HG03280 (cell line): ENCODE measurements at regions not wholly inside any gene's neighbourhood (a gene's known extent, or its start where the extent isn't known, plus 50 kb on each side); places are given as distances from the start of the nearest gene placed in this dataset.

Source experiments
- ATAC-seq: cut with Tn5 transposase; IDR thresholded peaks from one replicate; pipeline ENCODE4 v1.9.1; 2021; ENCODE audit warnings: mild to moderate bottlenecking, moderate library complexity; ENCODE audit not compliant: unreplicated experiment

DNA sequence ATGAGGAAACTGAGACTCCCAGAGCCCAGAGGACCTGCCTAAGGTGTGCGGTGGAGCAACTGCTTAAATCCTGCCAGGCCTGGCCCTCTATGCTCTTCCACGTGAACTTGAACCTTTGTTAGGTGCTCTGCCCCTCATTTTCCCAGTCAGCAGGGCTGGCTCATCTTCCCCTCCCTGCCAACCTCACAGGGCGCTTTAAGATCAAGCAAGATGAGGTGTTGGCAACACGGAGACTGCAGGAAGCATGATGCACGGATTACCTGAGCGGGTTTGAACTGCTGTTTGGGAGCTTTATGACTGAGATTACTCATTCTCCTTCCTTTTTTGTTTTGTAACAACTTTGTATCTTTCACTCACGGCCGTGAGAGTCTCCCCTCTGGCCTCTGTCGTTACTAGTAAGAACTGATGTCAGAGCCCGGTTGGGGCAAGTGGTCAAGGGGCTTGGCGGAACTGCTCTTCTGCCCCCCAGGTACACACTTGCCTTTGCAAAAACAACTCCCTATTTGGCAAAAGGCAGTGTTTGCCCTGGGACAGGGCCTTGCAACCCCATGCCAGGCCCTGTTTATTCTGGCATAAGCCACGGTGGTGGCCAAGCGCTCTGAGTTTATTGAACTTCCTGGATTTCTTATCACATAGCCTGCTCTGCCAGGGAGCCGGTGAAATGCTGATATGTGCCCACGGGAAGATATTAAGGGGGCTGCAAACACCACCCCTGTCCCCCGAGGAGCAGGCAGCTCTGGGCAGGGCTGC lies 127.8 kb downstream of the INHBB start:
- no peak for ATAC-seq

DNA sequence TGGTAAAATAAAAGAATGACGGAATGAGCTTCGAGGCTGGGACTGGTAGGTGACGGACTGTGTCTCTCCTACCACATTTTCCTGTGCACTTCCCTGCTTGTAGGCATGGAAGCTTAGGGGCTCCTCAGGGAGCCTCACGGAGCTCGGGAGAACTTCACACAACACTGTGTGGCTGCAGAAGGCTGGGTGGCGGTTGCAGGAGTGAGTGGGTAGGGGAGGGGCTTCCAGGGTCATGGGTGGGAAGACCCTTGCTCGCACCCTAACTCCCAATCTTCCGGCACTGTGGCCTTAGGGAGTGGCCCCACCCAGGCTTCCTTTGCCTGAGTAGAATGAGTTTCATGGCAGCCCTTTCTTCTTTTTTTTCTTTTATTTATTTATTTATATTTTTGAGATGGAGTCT lies 128.6 kb downstream of the INHBB start:
- ATAC-seq = no peak

DNA sequence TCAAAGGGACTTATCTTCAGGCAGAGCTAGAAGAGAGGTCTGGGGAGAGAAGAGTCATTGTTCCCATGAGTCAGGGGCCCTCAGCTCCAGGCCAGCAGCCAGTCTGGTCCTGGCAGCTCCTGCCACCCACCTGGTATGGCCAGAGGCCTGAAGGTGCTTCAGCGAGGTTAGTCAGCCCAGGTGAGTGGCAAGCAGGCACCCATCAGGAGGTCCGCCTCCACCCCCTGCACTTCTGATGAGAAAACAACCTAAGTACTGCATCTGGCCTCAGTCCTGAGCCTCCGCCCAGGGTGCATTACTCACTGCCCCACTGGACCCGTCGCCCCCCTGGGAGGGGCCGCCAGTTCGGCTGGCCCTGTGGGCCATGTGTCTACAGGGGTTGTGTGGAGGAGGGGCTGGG lies 130.2 kb downstream of the INHBB start:
- no peak for ATAC-seq

DNA sequence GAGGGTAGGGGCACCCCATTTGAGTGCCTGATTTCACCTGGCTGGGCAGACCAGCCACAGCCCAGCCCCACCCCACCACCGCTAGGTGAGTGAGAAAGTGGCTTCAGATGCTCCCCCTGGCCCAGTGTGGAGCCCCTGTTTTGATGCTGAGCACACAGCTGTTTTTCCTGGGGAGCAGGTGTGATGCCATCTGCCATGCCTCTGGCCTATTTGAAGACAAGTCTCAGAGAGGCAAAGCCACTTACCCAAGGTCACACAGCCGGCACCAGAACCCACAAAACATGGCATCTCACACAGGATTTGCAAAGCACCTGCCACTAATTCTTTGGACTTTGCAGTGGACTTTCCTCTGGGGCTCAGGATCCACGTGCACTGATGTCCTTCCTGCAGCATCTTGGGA lies 131.3 kb downstream of the INHBB start:
- ATAC-seq = no peak

DNA sequence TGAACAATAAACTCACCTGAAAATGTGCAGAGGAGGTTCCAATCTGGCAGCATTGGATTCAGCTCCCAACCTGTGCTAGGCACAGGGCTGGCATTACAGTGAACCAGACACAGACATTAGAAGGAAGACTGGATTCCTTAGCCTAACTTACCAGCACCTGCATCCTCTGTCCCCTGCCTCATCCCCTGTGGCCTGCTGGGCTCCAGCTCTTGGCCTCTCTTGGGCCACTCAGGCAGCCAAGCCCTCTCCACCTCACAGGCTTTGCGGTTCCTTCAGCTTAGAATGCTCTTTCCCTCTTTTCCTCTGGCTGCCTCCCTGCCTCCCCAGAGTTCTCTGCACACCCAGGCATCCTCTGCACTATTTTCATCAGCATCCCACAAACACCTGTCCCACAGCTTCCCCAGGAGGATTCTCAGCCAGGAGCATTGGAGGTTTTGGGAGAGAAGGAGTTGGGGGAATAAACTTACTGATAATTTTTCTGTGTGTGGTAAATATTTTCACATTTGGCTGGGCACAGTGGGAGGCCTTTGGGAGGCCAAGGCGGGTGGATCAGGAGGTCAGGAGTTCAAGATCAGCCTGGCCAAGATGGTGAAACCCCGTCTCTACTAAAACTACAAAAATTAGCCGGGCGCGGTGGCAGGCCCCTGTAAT lies 132.0 kb downstream of the INHBB start:
- ATAC-seq = no peak

DNA sequence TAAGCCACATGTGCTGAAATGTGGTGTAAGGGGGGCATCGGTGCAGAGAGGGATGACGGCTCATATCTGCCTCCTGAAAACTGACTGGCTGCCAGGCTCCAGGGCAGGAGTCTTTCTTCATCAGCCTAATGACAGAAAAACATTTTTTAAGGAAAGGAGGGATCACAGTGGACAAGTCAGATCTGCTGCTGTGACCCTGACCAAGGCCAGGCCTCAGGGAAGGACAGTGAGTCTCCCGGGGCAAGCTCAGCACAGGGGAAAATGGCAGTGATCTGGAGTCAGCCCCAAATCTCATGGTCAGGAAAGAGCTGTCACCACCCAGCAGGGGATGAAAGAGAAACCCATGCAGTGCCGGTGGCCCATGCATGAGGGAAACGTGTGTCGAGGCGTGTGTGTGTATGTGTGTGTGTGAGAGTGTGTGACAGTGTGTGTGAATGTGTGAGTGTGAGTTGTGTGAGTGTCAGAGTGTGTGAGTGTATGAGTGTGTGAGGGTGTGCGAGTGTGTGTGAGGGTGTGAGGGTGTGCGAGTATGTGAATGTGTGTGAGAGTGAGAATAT lies 134.5 kb downstream of the INHBB start:
- ATAC-seq = no peak

DNA sequence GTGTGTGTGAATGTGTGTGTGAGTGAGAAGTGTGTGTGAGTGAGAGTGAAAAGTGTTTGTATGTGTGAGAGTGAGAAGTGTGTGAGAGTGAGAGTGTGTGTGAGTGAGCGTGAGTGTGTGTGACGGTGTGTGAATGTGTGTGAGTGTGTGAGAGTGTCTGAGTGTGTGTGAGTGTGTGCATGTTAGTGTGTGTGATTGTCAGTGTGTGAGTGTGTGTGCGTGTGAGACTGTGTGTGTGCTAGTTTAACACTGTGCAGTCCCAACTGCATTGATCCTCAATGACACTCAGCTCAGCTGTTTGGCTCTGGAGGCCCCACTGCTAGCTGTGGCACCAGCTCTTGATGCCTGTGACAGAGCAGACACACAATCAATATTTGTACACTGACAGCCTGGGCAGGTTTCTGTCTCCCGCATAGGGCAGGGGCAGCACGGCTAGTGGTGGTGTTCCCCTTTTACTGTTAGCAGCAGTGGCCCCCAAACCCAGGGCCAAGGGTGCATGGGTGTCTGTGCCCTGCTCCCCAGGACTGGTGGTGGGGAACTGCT lies 135.0 kb downstream of the INHBB start:
- ATAC-seq = no peak

DNA sequence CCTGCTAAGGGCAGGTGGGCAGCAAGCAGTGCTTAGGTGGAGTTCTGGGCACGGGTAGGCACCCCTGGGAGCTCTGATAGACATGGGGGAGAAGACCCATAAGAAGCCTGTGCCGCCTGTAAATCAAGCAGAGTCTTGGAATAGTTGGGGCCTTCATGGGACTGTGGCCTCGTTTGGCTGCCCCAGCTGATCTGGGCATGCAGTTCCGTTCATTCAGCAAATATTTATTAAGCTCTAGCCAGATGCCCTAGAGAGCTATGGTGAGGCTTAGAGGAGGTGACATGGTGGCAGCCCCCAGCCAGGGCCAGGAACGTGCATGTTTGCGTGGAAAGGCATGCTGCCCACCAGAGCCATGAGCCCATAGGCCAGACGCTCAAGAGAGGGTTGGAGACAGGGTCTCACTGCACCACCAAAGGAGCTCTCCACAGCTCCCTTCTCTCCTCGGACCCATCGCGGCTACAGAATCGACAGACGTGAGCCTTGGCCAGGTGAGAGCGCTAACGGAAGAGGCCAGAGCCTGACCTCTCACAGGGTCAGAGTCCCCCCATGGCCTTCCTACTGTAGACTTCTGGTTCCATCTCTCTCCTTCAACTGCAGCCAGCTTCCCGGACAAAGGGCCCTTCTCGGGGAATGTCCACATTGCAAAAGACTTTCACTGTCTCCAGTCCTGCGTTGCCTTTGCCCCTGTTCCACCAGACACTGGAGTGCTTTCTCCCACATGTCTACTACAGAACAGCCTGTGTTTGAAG lies 135.7 kb downstream of the INHBB start:
- ATAC-seq = no peak

DNA sequence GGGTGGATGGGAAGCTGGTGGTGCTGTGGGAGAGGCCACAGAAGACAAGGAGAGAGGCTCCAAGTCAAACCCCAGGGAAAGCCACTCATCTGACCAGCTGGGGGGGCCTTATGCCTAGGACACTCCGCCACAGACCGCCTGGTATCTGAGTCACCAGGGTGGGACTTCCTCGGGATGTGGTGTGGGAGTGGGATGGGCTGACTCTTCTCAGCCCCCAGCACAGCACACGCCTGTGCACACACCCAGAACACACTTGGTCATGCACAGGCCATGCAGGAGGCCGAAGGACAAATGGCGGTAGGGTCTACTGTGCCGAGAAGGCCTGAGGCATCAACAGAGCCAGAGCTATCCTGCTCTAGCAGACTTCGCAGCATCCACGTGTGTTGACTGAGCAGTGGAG lies 136.4 kb downstream of the INHBB start:
- ATAC-seq = no peak

DNA sequence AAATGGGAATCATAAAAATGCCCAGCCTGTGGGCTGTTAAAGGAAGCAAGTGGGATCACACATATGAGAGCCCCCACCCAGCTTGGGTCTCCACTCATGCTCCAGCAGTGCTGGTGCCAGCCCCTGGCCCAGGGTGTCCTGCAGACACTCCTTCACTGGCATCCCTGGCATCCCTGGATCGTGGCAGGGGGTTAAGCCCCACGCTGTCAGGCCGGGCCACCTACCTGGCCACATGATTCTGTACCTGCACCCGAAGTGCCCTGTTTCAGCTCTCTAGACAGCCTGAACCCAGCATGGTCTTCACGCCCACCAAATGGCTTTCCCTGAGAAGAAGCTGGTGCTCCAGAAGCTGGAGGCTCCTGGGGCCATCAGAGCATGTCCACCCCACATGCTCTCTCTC lies 137.4 kb downstream of the INHBB start:
- no peak for ATAC-seq

DNA sequence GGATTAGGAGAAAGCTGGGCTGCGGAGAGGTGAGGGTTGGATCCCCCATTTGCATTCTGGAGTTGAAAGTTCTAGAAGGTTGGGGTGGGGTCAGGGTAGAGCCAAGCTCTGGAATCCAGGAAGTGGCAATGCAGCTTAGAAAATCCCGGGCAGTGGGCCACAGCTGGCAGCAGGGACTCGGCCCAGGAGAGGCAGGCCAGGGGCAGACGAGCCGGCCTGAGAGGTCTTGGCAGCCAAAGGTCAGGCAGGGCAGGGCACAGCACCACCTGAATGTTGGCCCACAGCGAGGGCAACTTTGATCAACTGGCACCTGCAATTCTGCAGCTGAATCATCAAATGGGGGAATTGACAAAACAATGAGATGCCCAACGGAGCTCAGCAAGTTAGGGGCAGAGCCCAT lies 139.2 kb downstream of the INHBB start:
- ATAC-seq = no peak

DNA sequence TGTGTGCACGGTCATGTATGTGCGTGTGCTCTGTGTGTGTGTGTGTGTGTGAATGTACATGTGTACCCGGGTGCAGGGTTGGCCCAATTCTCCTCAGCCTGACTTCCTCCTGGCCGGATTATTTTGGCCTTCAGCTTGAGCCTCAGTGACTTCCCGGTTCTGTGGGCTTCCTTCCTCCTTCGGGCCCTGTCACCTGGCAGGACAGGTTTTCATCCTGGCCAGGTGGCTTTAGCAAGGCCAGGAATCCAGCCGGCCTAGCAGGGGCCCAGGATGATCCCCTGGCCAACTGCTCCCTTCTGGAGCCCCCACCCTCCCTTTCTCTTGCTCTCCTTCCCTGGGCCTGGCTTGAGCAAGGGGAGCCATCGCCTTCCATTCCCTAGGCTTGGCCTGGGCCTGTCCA lies 140.5 kb downstream of the INHBB start:
- ATAC-seq = no peak

DNA sequence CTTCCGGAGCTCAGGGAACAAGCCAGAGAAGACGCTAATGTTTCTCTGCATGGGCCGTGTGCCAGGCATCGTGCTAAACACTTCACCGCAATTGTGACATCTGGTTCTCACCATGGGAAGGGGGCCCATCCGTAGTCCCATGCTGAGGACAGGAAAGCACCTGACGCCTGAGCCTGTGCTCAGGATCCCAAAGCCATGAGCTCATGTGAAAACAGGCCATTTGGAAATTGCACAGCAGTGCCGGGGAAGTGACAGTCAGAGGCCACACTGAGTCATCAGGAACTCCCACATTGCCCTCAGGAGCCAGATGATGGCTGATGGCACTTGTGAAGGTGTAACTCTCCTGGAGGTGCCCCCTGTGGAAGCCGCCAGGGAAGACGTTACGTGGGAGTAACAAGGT lies 141.0 kb downstream of the INHBB start:
- ATAC-seq = no peak

DNA sequence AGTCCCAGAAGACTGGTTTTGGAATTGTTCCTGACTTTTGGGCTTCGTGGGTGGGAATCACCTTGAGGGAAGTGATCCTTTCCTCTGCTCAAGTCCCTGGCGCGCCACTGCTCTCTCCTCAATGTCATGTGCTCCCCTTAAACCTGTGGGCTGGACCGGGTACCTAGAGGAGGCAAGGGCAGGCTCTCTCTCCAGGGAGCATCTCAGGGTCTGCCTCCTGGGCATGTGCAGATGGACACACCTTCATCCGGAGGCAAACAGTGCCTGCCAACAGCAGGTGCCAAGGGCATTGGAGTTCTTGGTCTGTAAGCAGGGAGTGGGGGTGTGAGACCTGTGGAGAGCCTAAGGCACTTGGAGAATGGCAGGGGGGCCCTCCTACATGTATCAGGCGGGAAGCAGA lies 142.6 kb downstream of the INHBB start:
- ATAC-seq = no peak

DNA sequence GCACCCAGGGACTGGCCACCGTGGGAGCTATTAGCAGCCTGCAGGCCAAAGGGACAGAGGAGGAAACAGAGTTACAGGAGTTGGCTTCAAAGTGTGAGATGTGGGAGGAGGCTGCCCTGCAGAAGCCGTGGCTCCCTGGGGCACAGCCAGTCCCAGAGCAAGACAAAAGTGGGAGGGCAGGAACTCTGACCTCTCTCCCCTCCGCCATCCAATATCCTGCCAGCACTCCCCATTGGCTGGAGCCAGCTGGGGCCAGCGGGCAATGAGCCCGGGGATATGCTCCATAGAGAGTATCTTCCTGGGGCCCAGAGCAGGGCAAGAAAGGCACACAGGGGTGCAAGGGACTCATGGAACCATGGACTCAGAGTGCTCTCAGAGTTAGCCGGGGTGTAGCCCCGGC lies 143.1 kb downstream of the INHBB start:
- no peak for ATAC-seq

DNA sequence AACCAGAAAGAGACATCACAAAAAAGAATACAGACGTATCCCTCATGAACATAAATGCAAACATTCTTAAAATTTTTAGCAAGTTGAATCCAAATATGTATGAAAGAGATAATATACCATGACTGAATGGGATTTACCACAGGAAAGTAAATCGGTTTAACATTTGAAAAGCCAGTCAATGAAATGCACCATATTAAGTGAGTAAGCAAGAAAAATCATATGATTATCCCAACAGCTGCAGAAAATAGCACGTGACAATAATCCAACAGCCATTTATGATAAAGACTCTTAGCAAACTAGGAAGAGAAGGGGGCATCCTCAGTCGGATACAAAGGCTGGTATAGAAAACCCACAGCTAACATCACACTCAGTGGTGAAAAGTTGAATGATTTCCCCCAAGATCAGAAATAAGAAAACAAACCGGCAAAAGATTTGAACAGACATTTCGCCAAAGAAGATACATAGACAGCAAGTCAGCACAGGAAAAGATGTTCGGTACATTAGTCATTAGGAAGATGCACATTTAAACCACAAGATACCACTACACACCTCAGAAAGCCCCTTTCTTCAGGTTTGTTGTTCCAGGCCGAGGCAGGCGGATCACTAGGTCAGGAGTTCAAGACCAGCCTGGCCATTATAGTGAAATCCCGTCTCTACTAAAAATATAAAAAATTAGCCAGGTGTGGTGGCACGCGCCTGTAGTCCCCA lies 144.3 kb downstream of the INHBB start:
- no peak for ATAC-seq

DNA sequence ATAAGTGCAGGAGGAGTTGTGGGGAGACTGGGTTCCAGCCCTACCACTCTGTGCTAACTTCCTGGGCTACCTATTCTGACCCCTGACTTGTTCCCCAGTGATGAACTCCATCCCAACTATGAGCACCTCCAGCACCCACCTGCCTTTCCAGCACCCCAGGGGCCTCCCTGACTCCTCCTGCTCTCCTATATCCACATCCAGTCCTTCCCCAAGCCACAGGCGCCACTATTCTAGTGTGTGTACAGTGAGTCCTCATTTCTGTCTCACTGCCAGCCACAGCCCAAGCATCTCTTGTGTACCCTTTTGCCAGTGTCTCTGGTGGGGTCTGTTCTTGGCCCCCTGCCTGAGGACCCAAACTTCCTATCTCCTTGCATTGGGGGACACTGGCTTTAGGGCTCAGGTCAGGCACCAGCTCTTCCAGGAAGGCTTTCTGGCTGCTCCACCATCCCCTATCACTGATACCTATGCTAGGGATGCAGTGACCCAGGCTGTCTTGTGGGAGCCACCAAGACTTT lies 145.2 kb downstream of the INHBB start:
- ATAC-seq = no peak

DNA sequence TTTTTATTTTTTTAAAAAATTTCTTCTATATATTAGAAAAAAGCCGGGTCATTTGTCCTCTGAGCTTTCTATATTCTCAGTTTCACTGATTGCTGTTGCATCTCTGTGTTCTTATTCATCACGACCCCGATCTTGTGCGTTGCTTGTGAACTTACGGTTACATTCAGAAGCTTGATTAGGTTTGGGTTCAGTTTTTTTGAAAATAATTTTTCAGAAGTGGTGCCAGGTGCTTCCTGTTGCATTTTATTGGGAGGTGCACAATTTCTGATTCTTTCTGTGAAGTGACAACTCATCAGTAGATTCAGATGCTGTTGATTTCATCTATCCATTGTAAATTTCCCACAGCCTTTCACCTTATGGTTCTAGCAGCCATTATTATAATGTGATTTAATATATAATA lies 147.3 kb downstream of the INHBB start:
- no peak for ATAC-seq

DNA sequence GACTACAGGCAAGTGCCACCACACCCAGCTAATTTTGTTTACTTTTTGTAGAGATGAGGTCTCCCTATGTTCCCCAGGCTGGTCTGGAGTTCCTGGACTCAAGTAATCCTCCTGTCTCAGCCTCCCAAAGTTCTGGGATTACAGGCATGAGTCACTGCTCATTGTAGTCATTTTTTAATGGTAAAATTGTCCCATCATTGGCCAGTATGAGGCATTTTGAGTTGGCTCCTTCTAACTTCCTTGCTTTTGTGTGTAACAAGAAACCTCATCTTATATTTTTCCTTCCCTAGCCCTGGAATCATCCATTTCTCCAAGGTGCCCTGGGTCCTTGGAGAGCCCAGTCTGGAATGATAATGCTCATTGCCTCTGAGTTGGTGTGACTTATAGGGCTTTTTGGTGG lies 148.5 kb downstream of the INHBB start:
- ATAC-seq = no peak

DNA sequence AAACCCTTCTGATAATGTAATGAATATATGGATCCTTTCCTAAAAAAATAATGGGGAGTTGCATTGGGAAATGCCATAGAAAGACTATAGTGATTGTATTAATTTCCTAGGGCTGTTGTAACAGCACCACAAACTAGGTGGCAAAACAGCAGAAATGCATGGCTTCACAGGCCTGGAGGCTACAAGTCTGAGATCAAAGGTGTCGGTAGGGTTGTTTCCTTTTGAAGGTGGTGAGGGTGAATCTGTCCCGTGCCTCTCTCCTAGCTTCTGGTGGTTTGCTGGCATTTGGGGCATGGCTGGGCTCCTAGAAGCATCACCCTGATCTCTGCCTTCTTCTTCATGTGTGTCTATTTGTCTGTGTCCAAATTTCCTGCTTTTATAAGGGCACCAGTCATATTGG lies 149.7 kb downstream of the INHBB start:
- ATAC-seq = no peak

DNA sequence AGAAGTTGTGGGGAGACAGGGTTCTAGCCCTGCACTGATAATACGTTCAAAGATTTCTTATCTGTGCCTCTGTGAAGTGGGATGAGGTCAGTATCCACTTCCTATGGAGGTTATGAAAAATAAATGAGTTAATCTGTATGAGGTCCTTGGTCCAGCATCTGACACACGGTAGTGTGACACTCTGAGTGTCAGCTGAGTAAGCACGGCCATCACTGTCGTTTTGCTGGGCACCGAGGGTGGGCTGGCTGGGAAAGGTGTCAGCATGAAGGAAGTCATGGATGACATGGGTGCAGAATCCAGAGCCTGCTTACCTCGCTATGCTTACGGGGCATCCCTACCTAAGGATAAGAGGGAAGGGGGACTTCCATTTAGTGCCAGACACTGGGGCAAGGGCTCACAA lies 150.3 kb downstream of the INHBB start:
- no peak for ATAC-seq
